GM19043 (cell line): ENCODE measurements at regions not wholly inside any gene's neighbourhood (a gene's known extent, or its start where the extent isn't known, plus 50 kb on each side); places are given as distances from the start of the nearest gene placed in this dataset.
"Not testable (repeated sequence)": the region's sequence is repeated elsewhere in the genome, so short reads cannot be mapped to it uniquely, and the experiment has no call there.

Experiments
- ATAC-seq: cut with Tn5 transposase; IDR thresholded peaks from one replicate; pipeline ENCODE4 v1.9.1; 2021; ENCODE audit warnings: low read depth; ENCODE audit not compliant: unreplicated experiment

- ATAC-seq: no peak
These were observed 488.3 kb upstream of the ADARB2 start for GRCh38 chr10:2225609-2226008.

- no peak for ATAC-seq
These were observed 486.4 kb upstream of the ADARB2 start for GRCh38 chr10:2223548-2224320.

- no peak for ATAC-seq
These were observed 485.3 kb upstream of the ADARB2 start for GRCh38 chr10:2222631-2223030.

GRCh38 chr10:2214805-2215204 lies 477.5 kb upstream of the ADARB2 start:
- ATAC-seq: no peak

- ATAC-seq: no peak
These were observed 476.8 kb upstream of the ADARB2 start for GRCh38 chr10:2214092-2214491.

GRCh38 chr10:2212244-2212834 lies 475.0 kb upstream of the ADARB2 start:
- no peak for ATAC-seq

GRCh38 chr10:2210088-2210487 lies 472.8 kb upstream of the ADARB2 start:
- ATAC-seq: no peak

GRCh38 chr10:2208106-2208505 lies 470.8 kb upstream of the ADARB2 start:
- ATAC-seq: no peak

GRCh38 chr10:2207246-2207922 lies 470.1 kb upstream of the ADARB2 start:
- no peak for ATAC-seq

GRCh38 chr10:2205406-2205805 lies 468.1 kb upstream of the ADARB2 start:
- no peak for ATAC-seq

GRCh38 chr10:2202401-2202800 lies 465.1 kb upstream of the ADARB2 start:
- ATAC-seq: no peak

GRCh38 chr10:2201534-2202099 lies 464.3 kb upstream of the ADARB2 start:
- no peak for ATAC-seq

- no peak for ATAC-seq
These were observed 460.3 kb upstream of the ADARB2 start for GRCh38 chr10:2197663-2198062.

- ATAC-seq: no peak
These were observed 458.9 kb upstream of the ADARB2 start for GRCh38 chr10:2196272-2196671.

GRCh38 chr10:2189356-2189755 lies 452.0 kb upstream of the ADARB2 start:
- not testable (repeated sequence) for ATAC-seq

GRCh38 chr10:2188371-2188770 lies 451.0 kb upstream of the ADARB2 start:
- ATAC-seq: no peak

- no peak for ATAC-seq
These were observed 436.0 kb upstream of the ADARB2 start for GRCh38 chr10:2173327-2173726.

- ATAC-seq: no peak
These were observed 428.6 kb upstream of the ADARB2 start for GRCh38 chr10:2165771-2166460.

- ATAC-seq: no peak
These were observed 413.0 kb upstream of the ADARB2 start for GRCh38 chr10:2150288-2150687.

GRCh38 chr10:2145926-2146478 lies 408.7 kb upstream of the ADARB2 start:
- no peak for ATAC-seq

GRCh38 chr10:2145491-2145890 lies 408.2 kb upstream of the ADARB2 start:
- no peak for ATAC-seq
